GM20000 (cell line): ENCODE measurements at regions not wholly inside any gene's neighbourhood (a gene's known extent, or its start where the extent isn't known, plus 50 kb on each side); places are given as distances from the start of the nearest gene placed in this dataset.

Experiments used
- DNase-seq: peaks from one replicate; pipeline ENCODE4 v3.0.0; 2012; ENCODE audit warnings: low spot score
- TF ChIP-seq, protein P1 (sequence below): IDR thresholded peaks from 2 replicates; pipeline ENCODE4 v1.5.1; 2012; ENCODE audit warnings: mild to moderate bottlenecking, control low read depth; ENCODE audit errors: extremely low read depth, missing control alignments

DNA sequence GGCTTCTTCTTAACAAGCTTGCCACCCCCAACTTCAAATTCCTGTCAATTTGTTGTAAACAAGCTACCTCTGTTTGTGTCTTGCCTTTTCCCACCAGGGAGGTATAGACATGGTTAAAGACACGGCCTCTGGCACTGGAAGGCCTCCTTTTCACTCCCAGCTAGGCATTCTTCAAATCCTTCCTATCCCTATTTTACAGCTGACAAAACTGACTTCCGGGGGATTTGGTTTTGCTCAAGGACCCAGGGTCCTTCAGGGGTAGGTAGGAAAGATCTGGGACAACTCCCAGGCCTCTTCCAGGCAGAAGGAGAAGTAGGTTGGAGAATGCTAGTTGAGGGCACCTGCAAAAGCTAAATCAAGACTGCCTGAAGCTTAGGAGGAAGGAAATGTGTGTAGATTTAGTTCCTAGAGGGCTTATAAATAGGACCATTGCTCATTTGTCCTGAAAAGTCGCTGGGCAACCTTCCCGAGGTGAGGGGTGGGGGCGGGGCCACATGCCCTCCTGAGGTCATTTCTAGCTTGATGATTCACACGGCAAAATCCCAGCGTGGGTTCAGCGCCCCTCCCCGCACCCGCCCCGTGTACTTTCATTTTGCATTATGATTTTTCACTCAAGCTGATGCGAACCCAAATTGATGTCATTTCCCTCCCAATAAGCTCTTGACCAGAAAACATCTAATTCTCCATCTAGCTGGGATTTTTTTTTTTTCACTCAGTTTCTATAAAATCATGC lies 365.5 kb downstream of the SHQ1 start:
- TF ChIP-seq, protein P1, sequence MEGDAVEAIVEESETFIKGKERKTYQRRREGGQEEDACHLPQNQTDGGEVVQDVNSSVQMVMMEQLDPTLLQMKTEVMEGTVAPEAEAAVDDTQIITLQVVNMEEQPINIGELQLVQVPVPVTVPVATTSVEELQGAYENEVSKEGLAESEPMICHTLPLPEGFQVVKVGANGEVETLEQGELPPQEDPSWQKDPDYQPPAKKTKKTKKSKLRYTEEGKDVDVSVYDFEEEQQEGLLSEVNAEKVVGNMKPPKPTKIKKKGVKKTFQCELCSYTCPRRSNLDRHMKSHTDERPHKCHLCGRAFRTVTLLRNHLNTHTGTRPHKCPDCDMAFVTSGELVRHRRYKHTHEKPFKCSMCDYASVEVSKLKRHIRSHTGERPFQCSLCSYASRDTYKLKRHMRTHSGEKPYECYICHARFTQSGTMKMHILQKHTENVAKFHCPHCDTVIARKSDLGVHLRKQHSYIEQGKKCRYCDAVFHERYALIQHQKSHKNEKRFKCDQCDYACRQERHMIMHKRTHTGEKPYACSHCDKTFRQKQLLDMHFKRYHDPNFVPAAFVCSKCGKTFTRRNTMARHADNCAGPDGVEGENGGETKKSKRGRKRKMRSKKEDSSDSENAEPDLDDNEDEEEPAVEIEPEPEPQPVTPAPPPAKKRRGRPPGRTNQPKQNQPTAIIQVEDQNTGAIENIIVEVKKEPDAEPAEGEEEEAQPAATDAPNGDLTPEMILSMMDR, result no peak
- DNase-seq, result peak; percentile 62

DNA sequence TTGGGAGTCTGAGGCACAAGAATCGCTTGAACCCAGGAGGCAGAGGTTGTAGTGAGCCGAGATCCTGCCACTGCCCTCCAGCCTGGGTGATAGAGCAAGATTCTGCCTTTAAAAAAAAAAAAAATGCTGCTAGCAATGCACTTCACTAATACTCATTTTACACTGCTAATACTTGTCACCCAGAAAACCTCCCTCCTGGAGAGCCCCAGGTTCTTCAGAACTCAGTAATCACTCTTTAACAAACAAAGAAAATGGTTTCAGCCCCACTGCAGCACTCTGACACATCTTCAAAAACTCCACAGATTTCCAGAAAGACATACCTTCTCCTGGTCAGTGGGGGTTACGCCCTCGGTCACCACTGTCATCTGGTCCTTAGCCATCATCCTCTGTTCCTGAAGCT lies 366.7 kb downstream of the SHQ1 start:
- DNase-seq, result no peak
- TF ChIP-seq, protein P1, result no peak

DNA sequence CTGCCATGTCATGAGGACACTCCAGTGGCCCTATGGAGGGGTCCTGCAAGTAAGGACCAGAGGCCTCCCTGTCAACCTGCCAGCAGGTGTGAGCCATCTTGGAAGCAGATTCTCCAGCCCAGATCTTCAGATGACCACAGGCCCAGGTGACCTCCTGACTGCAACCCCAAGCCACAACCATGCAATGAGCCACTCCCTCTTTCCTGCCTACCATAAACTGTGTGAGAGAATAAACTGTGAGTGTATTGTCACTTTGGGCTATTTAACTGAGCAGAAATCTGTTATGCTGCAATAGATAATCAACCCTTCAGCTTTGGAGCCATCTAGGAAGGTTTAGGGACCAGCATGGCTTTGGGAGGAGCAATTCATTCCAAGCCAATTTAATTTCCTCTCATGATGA lies 367.9 kb downstream of the SHQ1 start:
- no peak for DNase-seq
- TF ChIP-seq, protein P1, result no peak

DNA sequence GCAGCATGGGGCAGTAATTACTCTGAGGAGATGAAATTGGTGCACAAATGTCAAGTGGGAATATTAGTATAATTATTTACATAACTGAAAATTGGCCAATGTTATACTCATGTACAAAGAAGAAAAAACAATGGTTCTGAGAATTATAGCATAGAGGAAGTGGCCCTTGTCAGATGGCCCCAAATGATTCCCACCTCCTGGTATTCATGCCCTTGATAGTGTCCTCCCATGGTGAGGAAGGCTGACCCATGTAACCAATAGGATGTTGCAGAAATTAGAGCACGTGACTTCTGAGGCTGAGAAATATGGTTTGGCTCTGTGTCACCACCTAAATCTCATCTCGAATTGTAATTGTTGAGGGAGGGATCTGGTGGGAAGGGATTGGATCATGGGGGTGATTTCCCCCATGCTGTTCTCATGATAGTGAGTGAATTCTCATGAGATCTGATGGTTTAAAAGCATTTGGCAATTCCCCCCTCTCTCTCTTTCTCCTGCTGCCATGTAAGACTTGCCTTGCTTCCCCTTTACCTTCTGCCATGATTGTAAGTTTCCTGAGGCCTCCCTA lies 368.5 kb downstream of the SHQ1 start:
- no peak for DNase-seq
- TF ChIP-seq, protein P1, result no peak

DNA sequence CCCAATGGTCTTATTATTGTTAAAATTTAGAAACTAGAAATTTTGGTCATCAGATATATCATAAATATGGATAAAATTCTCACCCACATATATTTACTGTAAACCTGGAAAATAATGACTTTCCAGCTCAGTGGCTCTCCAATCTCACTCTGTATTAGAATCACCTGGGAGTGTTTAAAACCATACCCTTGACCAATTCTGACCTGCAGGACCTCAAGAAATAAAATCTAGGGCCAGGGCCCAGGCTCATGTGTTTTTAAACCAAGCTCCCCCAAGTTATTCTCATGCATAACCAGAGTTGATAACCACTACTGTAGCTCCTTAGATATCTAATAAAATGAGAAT lies 372.1 kb downstream of the SHQ1 start:
- no peak for DNase-seq
- TF ChIP-seq, protein P1, result no peak

DNA sequence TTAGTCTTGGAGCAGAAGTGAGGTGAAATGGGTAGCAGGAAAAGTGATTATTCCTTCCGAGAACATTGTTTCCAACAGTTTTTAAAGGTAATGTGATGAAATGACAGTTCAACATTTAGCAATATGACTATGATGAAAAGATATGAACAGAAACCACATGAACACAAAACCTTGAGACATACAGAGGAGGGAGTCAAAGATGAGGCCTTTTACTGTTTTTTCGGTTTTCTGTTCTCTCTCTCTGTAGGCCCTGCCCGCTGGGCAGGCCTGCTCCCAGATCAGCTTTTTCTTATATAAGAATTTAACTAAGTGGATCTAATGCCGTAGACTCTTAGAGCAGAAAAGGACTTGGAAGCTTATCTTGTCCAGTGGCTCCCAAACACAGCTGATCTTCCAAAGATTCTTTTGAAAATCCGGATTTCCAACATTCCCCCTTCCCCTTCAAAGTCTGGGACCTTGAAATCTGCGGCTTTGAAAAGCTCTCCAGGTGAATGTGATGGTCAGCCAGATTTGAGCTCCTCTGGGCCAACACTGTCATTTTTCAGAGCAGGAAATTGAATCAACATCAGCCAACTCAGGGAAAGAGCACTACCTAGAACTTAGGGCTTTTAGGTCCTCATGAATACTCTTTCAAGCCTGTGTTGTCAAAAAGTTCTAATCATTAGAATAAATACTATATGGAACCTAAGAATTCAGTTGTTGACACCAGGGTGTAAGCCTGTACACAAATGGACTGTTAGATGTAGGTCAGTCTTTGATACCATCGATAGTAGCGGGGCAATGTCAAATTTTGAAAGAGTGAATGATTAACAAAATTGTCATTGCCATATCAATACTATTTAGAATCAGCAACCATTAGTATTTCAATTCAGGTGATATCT lies 372.7 kb downstream of the SHQ1 start:
- TF ChIP-seq, protein P1, result no peak
- no peak for DNase-seq

DNA sequence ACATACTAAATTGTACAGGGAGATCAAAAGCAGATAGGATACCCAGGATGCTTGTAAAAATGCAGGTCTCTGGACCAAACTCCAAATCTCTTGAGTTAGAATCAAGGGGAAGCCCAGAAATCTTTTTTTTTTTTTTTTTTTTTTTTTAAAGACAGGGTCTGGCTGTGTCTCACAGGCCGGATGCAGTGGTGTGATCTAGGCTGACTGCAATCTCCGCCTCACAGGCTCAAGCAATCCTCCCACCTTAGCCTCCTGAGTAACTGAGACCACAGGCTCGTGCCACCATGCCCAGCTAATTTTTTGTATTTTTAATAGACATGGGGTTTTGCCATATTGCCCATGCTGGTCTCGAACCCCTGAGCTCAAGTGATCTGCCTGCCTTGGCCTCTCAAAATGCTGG lies 373.5 kb downstream of the SHQ1 start:
- DNase-seq, result no peak
- TF ChIP-seq, protein P1, result no peak
